Cardiac fibroblast (primary cell): ENCODE measurements at regions not wholly inside any gene's neighbourhood (a gene's known extent, or its start where the extent isn't known, plus 50 kb on each side); places are given as distances from the start of the nearest gene placed in this dataset.

ENCODE experiments used
- DNase-seq, 2 donors: peaks; one replicate each; pipeline versions ENCODE4 v3.0.0 to v3.0.0-alpha.2; 2010; ENCODE audit warnings: low read depth in 2 of 2
- H3K4me3 ChIP-seq, 2 donors: replicated peaks in 1 of 2; 1 replicate in 1 of 2; 2 replicates in 1 of 2; pipeline ENCODE4 v1.5.1; 2011; ENCODE audit warnings: low read depth in 2 of 2, low read length in 2 of 2, mild to moderate bottlenecking in 2 of 2, moderate library complexity in 1 of 2
- TF ChIP-seq, protein P1 (sequence below): IDR thresholded peaks from one replicate; pipeline ENCODE4 v1.5.1; 2011; ENCODE audit warnings: low read depth, mild to moderate bottlenecking, low read length, inconsistent platforms

DNA sequence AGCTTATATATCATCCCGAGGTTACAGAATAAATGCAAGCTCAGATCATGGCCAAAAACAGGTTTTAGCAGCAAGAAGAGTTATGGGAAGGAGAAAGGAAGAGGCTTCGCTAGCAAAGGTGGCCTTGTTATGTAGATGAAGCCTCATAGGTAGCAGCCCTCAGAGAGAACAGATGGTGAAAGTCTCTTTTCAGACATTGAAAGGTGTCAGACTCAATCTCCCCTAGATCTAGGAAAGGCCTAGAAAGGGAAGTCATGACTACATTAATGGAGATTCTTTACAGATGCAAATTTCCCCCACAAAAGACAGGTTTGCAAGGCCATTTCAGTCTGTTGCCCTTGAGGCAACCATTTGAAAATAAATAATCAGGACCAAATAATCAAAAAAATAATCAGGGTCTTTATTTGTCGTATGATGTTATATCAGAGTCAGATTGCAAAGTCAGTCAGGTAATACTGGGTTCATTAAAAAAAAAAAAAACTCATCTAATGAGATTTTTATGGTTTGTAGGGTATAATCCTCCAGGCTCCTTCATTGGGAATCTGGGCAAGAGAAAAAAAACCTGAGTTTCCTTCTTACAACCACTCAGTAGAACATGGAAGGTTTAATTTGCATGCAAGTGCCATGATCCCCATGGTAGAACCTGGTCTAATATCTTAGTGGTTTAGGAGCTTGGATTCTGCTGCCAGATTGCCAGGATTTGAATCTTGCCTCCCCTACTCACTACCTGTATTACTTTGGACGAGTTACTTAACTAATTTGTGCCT, 50.8 kb upstream of the HTR2A start:
- TF ChIP-seq, protein P1, sequence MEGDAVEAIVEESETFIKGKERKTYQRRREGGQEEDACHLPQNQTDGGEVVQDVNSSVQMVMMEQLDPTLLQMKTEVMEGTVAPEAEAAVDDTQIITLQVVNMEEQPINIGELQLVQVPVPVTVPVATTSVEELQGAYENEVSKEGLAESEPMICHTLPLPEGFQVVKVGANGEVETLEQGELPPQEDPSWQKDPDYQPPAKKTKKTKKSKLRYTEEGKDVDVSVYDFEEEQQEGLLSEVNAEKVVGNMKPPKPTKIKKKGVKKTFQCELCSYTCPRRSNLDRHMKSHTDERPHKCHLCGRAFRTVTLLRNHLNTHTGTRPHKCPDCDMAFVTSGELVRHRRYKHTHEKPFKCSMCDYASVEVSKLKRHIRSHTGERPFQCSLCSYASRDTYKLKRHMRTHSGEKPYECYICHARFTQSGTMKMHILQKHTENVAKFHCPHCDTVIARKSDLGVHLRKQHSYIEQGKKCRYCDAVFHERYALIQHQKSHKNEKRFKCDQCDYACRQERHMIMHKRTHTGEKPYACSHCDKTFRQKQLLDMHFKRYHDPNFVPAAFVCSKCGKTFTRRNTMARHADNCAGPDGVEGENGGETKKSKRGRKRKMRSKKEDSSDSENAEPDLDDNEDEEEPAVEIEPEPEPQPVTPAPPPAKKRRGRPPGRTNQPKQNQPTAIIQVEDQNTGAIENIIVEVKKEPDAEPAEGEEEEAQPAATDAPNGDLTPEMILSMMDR = no peak
- H3K4me3 ChIP-seq = no peak overlapping the region
- DNase-seq = no peak
